Smooth muscle cell (in vitro differentiated cells): ENCODE measurements at regions not wholly inside any gene's neighbourhood (a gene's known extent, or its start where the extent isn't known, plus 50 kb on each side); places are given as distances from the start of the nearest gene placed in this dataset.

Experiments
- DNase-seq: peaks from one replicate; lab custom pipeline; 2025; ENCODE audit not compliant: unreplicated experiment; lab: John Stamatoyannopoulos, UW
- H2AFZ ChIP-seq: fragments of 200-600 bp; sonication (generic); 2 replicates; pipeline ENCODE4 v1.6.0; 2016; ENCODE audit warnings: antibody characterized with exemption, low read depth, mild to moderate bottlenecking
- H3F3A ChIP-seq: fragments of 200-600 bp; sonication (generic); 2 replicates; pipeline ENCODE4 v1.6.0; 2017; ENCODE audit warnings: antibody characterized with exemption, low read depth
- H3K27ac ChIP-seq: fragments of 200-600 bp; sonication (generic); 2 replicates; pipeline ENCODE4 v1.5.1; 2016; ENCODE audit warnings: low read depth, mild to moderate bottlenecking
- H3K27me3 ChIP-seq: fragments of 200-600 bp; sonication (generic); 2 replicates; pipeline ENCODE4 v1.6.1; 2016; ENCODE audit warnings: low read depth, mild to moderate bottlenecking
- H3K36me3 ChIP-seq: fragments of 200-600 bp; sonication (generic); 2 replicates; pipeline ENCODE4 v1.5.1; 2016; ENCODE audit warnings: low read depth
- H3K4me1 ChIP-seq: fragments of 200-600 bp; sonication (generic); 2 replicates; pipeline ENCODE4 v1.5.1; 2016; ENCODE audit warnings: low read depth
- H3K4me2 ChIP-seq: fragments of 200-600 bp; sonication (generic); 2 replicates; pipeline ENCODE4 v1.6.0; 2016; ENCODE audit warnings: mild to moderate bottlenecking
- H3K4me3 ChIP-seq: fragments of 200-600 bp; sonication (generic); 2 replicates; pipeline ENCODE4 v1.5.1; 2016; ENCODE audit warnings: mild to moderate bottlenecking
- H3K79me2 ChIP-seq: fragments of 200-600 bp; sonication (generic); 2 replicates; pipeline ENCODE4 v1.6.0; 2016; ENCODE audit warnings: low read depth, mild to moderate bottlenecking
- H3K9ac ChIP-seq: fragments of 200-600 bp; sonication (generic); 2 replicates; pipeline ENCODE4 v1.6.0; 2016; ENCODE audit warnings: low read depth
- H3K9me3 ChIP-seq: fragments of 200-600 bp; sonication (generic); replicated peaks from 2 replicates; pipeline ENCODE4 v1.5.1; 2016; ENCODE audit warnings: low read depth
- H4K20me1 ChIP-seq: fragments of 200-600 bp; sonication (generic); 2 replicates; pipeline ENCODE4 v1.6.0; 2016; ENCODE audit warnings: low read depth
- CTCF ChIP-seq: fragments of 200-600 bp; sonication (generic); IDR thresholded peaks from 2 replicates; pipeline ENCODE4 v1.5.1; 2017; ENCODE audit warnings: borderline replicate concordance, mild to moderate bottlenecking, antibody characterized with exemption; ENCODE audit not compliant: insufficient read depth, poor library complexity, severe bottlenecking
- WGBS: methylation state at CpG from one replicate; pipeline ENCODE4 v1.1.7; 2016; ENCODE audit warnings: low lambda C conversion rate; 5-methylcytosine and 5-hydroxymethylcytosine counted together

GRCh38 chr3:22620498-22620897, 582.6 kb upstream of the UBE2E2 start:
- Histone ChIP-seq H3K4me3 (no peak overlapping the region), H3K9me3 (no peaks in the 10 kb centered on the region), H2AFZ (no peak overlapping the region), H4K20me1 (no peaks in the 10 kb centered on the region), H3K36me3 (no peaks in the 10 kb centered on the region), H3K27ac (no peak overlapping the region), H3F3A (no peaks in the 10 kb centered on the region), H3K4me2 (no peak overlapping the region), H3K4me1 (no peaks in the 10 kb centered on the region), H3K79me2 (no peaks in the 10 kb centered on the region), H3K9ac (no peak overlapping the region), H3K27me3 (peaks cover 22% of the 10 kb centered on the region)
- TF ChIP-seq CTCF: no peak
- DNase-seq: no peak
- WGBS: 74% methylated on average over 1 of the region's 1 CpG

GRCh38 chr3:22621205-22621809, 581.8 kb upstream of the UBE2E2 start:
- Histone ChIP-seq H4K20me1 (no peaks in the 10 kb centered on the region), H3K4me1 (no peaks in the 10 kb centered on the region), H3K27me3 (peaks cover 16% of the 10 kb centered on the region), H2AFZ (no peak overlapping the region), H3K79me2 (no peaks in the 10 kb centered on the region), H3K4me2 (no peak overlapping the region), H3K27ac (no peak overlapping the region), H3K36me3 (no peaks in the 10 kb centered on the region), H3K9me3 (no peaks in the 10 kb centered on the region), H3K4me3 (no peak overlapping the region), H3K9ac (no peak overlapping the region), H3F3A (no peaks in the 10 kb centered on the region)
- no peak for TF ChIP-seq CTCF
- no peak for DNase-seq
- 94% methylated on average over 4 of the region's 4 CpGs for WGBS

GRCh38 chr3:22627993-22628499, 575.1 kb upstream of the UBE2E2 start:
- no peak for TF ChIP-seq CTCF

GRCh38 chr3:22632536-22632935, 570.6 kb upstream of the UBE2E2 start:
- Histone ChIP-seq H3K9ac (no peak overlapping the region), H4K20me1 (no peaks in the 10 kb centered on the region), H3K4me1 (no peaks in the 10 kb centered on the region), H3F3A (no peaks in the 10 kb centered on the region), H3K79me2 (no peaks in the 10 kb centered on the region), H3K9me3 (no peaks in the 10 kb centered on the region), H3K4me3 (no peak overlapping the region), H3K36me3 (no peaks in the 10 kb centered on the region), H2AFZ (no peak overlapping the region), H3K27ac (no peak overlapping the region), H3K27me3 (no peaks in the 10 kb centered on the region), H3K4me2 (no peak overlapping the region)
- DNase-seq: no peak
- 89% methylated on average over 3 of the region's 3 CpGs for WGBS
- no peak for TF ChIP-seq CTCF

More at GRCh38 chr3:22627993-22628499, 575.1 kb upstream of the UBE2E2 start:
- H4K20me1 ChIP-seq: no peaks in the 10 kb centered on the region
- H3K4me3 ChIP-seq: no peak overlapping the region
- WGBS: 89% methylated on average over 3 of the region's 3 CpGs
- no peaks in the 10 kb centered on the region for H3K9me3 ChIP-seq
- no peaks in the 10 kb centered on the region for H3K27me3 ChIP-seq
- H3K27ac ChIP-seq: no peak overlapping the region
- no peak for DNase-seq
- no peak overlapping the region for H3K9ac ChIP-seq
- no peaks in the 10 kb centered on the region for H3K36me3 ChIP-seq
- no peaks in the 10 kb centered on the region for H3F3A ChIP-seq
- H2AFZ ChIP-seq: no peak overlapping the region
- H3K4me1 ChIP-seq: no peaks in the 10 kb centered on the region
- no peak overlapping the region for H3K4me2 ChIP-seq
- H3K79me2 ChIP-seq: no peaks in the 10 kb centered on the region
